DOHH2 (cell line): ENCODE measurements at regions not wholly inside any gene's neighbourhood (a gene's known extent, or its start where the extent isn't known, plus 50 kb on each side); places are given as distances from the start of the nearest gene placed in this dataset.

Source experiments
- H3F3A ChIP-seq: fragments of 200-600 bp; sonication (generic), shearing (Covaris generic); 2 replicates; pipeline ENCODE4 v1.6.0; 2016; ENCODE audit warnings: antibody characterized with exemption, mild to moderate bottlenecking; ENCODE audit not compliant: control insufficient read depth, insufficient read depth
- H3K27ac ChIP-seq: fragments of 200-600 bp; sonication (generic); 2 replicates; pipeline ENCODE4 v1.5.1; 2014; ENCODE audit warnings: low read depth, mild to moderate bottlenecking, low read length, moderate library complexity
- H3K27me3 ChIP-seq: fragments of 200-600 bp; sonication (generic); 2 replicates; pipeline ENCODE4 v1.6.1; 2014; ENCODE audit warnings: mild to moderate bottlenecking, low read length, mixed read lengths; ENCODE audit not compliant: control insufficient read depth
- H3K36me3 ChIP-seq: fragments of 200-600 bp; sonication (generic); 2 replicates; pipeline ENCODE4 v1.6.1; 2014; ENCODE audit warnings: mild to moderate bottlenecking, low read length, moderate library complexity, mixed read lengths; ENCODE audit not compliant: control insufficient read depth
- H3K4me1 ChIP-seq: fragments of 200-600 bp; sonication (generic); 2 replicates; pipeline ENCODE4 v1.6.1; 2014; ENCODE audit warnings: mild to moderate bottlenecking, low read length, mixed read lengths; ENCODE audit not compliant: control insufficient read depth
- H3K4me2 ChIP-seq: fragments of 200-600 bp; sonication (generic); 2 replicates; pipeline ENCODE4 v1.6.0; 2014; ENCODE audit warnings: mild to moderate bottlenecking, low read length, moderate library complexity
- H3K4me3 ChIP-seq: fragments of 200-600 bp; sonication (generic); 2 replicates; pipeline ENCODE4 v1.5.1; 2014; ENCODE audit warnings: mild to moderate bottlenecking, low read length, mixed read lengths
- H3K79me2 ChIP-seq: fragments of 200-600 bp; sonication (generic); 2 replicates; pipeline ENCODE4 v1.6.1; 2014; ENCODE audit warnings: mild to moderate bottlenecking, low read length, mixed read lengths; ENCODE audit not compliant: control insufficient read depth
- H3K9me2 ChIP-seq: fragments of 200-600 bp; sonication (generic); replicated peaks from 2 replicates; pipeline ENCODE4 v1.6.1; 2014; ENCODE audit warnings: mild to moderate bottlenecking, low read length, mixed read lengths; ENCODE audit not compliant: control insufficient read depth
- H3K9me3 ChIP-seq: fragments of 200-600 bp; sonication (generic); 2 replicates; pipeline ENCODE4 v1.6.1; 2014; ENCODE audit warnings: antibody characterized with exemption, low read length, mixed read lengths; ENCODE audit not compliant: control insufficient read depth, insufficient read depth
- H4K20me1 ChIP-seq: fragments of 200-600 bp; sonication (generic); 2 replicates; pipeline ENCODE4 v1.6.0; 2014; ENCODE audit warnings: low read depth, mild to moderate bottlenecking, antibody characterized with exemption, low read length, moderate library complexity; ENCODE audit not compliant: control insufficient read depth, insufficient read depth
- CTCF ChIP-seq: fragments of 200-600 bp; sonication (generic); IDR thresholded peaks from one replicate; pipeline ENCODE4 v1.5.1; 2014; ENCODE audit warnings: antibody characterized with exemption, mild to moderate bottlenecking, low read depth, low read length; ENCODE audit not compliant: poor library complexity, severe bottlenecking
- EZH2phosphoT487 ChIP-seq: fragments of 200-600 bp; sonication (generic); IDR thresholded peaks from 2 replicates; pipeline ENCODE4 v1.6.1; 2017; ENCODE audit warnings: borderline replicate concordance, mild to moderate bottlenecking, antibody characterized with exemption, low read length, moderate library complexity, mixed read lengths

- no peaks in the 10 kb centered on the region for H3F3A ChIP-seq
- no peaks in the 10 kb centered on the region for H3K79me2 ChIP-seq
- no peak overlapping the region for H3K4me3 ChIP-seq
- no peaks in the 10 kb centered on the region for H3K4me1 ChIP-seq
- H3K36me3 ChIP-seq: no peaks in the 10 kb centered on the region
- TF ChIP-seq EZH2phosphoT487: no peak
- no peak for TF ChIP-seq CTCF
- peaks cover 33% of the 10 kb centered on the region for H3K27me3 ChIP-seq
- H3K9me2 ChIP-seq: no peaks in the 10 kb centered on the region
- no peak overlapping the region for H3K27ac ChIP-seq
- no peak overlapping the region for H3K4me2 ChIP-seq
- no peaks in the 10 kb centered on the region for H4K20me1 ChIP-seq
- no peaks in the 10 kb centered on the region for H3K9me3 ChIP-seq
These were observed 83.7 kb downstream of the PLXNA1 start for GRCh38 chr3:127066635-127067034.

- Histone ChIP-seq H3F3A (no peaks in the 10 kb centered on the region), H4K20me1 (no peaks in the 10 kb centered on the region), H3K79me2 (no peaks in the 10 kb centered on the region), H3K36me3 (no peaks in the 10 kb centered on the region), H3K9me3 (no peaks in the 10 kb centered on the region), H3K4me3 (no peak overlapping the region), H3K4me2 (no peak overlapping the region), H3K27ac (no peak overlapping the region), H3K27me3 (peaks cover 35% of the 10 kb centered on the region), H3K9me2 (no peaks in the 10 kb centered on the region), H3K4me1 (no peaks in the 10 kb centered on the region)
- no peak for TF ChIP-seq CTCF
- TF ChIP-seq EZH2phosphoT487: no peak
These were observed 84.4 kb downstream of the PLXNA1 start for GRCh38 chr3:127067116-127067910.

GRCh38 chr3:127068111-127068810 is 85.3 kb downstream of the PLXNA1 start:
- no peaks in the 10 kb centered on the region for H4K20me1 ChIP-seq

More at GRCh38 chr3:127068111-127068810, 85.3 kb downstream of the PLXNA1 start:
- Histone ChIP-seq H3K4me2 (no peak overlapping the region), H3K4me3 (no peak overlapping the region), H3K79me2 (no peaks in the 10 kb centered on the region), H3K9me2 (no peaks in the 10 kb centered on the region), H3K9me3 (no peaks in the 10 kb centered on the region), H3K27ac (no peak overlapping the region), H3K36me3 (no peaks in the 10 kb centered on the region), H3K4me1 (peaks cover 2% of the 10 kb centered on the region), H3F3A (no peaks in the 10 kb centered on the region), H3K27me3 (peaks cover 35% of the 10 kb centered on the region)
- TF ChIP-seq CTCF (no peak), EZH2phosphoT487 (no peak)
